ENCODE measurements at regions not wholly inside any gene's neighbourhood (a gene's known extent, or its start where the extent isn't known, plus 50 kb on each side); places are given as distances from the start of the nearest gene placed in this dataset.

DNA sequence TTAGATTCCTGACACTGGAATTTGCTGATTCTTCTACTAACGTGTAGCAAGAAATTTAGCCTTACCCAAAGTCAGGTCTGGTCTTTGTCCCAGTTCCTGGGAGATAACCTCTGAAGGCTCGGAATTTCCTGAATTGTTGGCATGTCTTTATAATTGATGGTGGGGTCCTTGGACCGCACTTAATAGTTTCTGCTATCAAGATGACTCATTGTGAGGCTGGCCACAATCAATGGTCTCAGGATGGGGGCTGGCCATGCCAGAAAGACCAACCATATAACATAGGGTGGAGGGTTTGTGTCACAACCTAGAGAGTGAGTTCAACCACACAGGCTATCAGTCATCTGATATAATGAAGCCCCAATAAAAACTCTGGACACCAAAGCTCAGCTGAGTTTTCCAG is 259.7 kb downstream of the DAD1 start:
- TF ChIP-seq, protein P1, sequence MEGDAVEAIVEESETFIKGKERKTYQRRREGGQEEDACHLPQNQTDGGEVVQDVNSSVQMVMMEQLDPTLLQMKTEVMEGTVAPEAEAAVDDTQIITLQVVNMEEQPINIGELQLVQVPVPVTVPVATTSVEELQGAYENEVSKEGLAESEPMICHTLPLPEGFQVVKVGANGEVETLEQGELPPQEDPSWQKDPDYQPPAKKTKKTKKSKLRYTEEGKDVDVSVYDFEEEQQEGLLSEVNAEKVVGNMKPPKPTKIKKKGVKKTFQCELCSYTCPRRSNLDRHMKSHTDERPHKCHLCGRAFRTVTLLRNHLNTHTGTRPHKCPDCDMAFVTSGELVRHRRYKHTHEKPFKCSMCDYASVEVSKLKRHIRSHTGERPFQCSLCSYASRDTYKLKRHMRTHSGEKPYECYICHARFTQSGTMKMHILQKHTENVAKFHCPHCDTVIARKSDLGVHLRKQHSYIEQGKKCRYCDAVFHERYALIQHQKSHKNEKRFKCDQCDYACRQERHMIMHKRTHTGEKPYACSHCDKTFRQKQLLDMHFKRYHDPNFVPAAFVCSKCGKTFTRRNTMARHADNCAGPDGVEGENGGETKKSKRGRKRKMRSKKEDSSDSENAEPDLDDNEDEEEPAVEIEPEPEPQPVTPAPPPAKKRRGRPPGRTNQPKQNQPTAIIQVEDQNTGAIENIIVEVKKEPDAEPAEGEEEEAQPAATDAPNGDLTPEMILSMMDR (conservative IDR thresholded peaks at IDR 0.05; ENCODE audit: low read depth, low read length), result no peak
- no peak for TF ChIP-seq EZH2 (IDR thresholded peaks at IDR 0.05; ENCODE audit: low read length, unreplicated experiment)
